ENCODE measurements at regions not wholly inside any gene's neighbourhood (a gene's known extent, or its start where the extent isn't known, plus 50 kb on each side); places are given as distances from the start of the nearest gene placed in this dataset.

DNA sequence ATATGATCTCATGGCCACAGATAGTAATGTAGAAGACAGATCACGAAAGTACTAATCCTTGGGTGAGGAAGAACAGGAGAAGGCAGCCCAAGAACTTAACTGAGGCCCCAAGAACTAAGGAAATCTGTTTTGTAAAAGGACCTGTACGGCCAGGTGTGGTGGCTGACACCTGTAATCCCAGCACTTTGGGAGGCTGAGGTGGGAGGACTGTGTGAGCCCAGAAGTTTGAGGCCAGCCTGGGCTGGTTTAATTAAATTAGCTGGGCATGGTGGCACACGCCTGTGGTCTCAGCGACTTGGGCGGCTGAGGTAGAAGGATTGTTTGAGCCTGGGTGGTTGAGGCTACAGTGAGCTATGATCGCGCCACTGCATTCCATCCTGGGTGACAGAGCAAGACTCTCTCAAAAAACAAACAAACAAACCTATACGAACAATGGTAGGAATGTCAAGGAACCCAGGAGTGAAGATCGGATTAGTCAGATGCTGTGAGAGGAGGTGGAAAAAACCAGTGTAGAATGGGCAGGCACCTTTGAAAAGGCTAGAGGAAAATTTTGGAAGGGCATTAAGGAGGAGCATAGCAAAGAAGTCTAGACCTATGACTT lies 283.8 kb upstream of the DMRT1 start:
- Mint-ChIP-seq H3K4me3 (no peak overlapping the region), H3K4me1 (ENCODE audit: low read depth) (peaks cover 13% of the 10 kb centered on the region), H3K27ac (no peak overlapping the region), H3K9me3 (no peaks in the 10 kb centered on the region), H3K27me3 (peaks cover 6% of the 10 kb centered on the region), H3K36me3 (ENCODE audit: low read depth) (no peaks in the 10 kb centered on the region)
- H3K36me3 ChIP-seq (ENCODE audit: insufficient read depth, low read length) = peaks cover 3% of the 10 kb centered on the region
- CTCF ChIA-PET = no interaction called here
- DNase-seq (no peak), ATAC-seq (ENCODE audit: poor library complexity) (no peak)
- intact Hi-C loops (cut with DNase I, micrococcal nuclease) = no loop called here
- no peaks in the 10 kb centered on the region for H3K9me3 ChIP-seq (ENCODE audit: control insufficient read depth in 1 of 2, insufficient read depth in 1 of 2, low read length in 2 of 2)
- POLR2A ChIA-PET = no interaction called here
- H3K4me3 ChIP-seq (ENCODE audit: low read length) = no peak overlapping the region
- H3K27ac ChIP-seq (ENCODE audit: low read depth in 1 of 2, low read length in 2 of 2) = no peak overlapping the region
- H3K27me3 ChIP-seq (ENCODE audit: control insufficient read depth in 1 of 2, insufficient read depth in 2 of 2, low read length in 2 of 2) = peaks cover 0 to 3% of the 10 kb centered on the region in 2 experiments
- no peaks in the 10 kb centered on the region for H3K4me1 ChIP-seq (ENCODE audit: insufficient read depth, low read length)
- TF ChIP-seq, protein P1, sequence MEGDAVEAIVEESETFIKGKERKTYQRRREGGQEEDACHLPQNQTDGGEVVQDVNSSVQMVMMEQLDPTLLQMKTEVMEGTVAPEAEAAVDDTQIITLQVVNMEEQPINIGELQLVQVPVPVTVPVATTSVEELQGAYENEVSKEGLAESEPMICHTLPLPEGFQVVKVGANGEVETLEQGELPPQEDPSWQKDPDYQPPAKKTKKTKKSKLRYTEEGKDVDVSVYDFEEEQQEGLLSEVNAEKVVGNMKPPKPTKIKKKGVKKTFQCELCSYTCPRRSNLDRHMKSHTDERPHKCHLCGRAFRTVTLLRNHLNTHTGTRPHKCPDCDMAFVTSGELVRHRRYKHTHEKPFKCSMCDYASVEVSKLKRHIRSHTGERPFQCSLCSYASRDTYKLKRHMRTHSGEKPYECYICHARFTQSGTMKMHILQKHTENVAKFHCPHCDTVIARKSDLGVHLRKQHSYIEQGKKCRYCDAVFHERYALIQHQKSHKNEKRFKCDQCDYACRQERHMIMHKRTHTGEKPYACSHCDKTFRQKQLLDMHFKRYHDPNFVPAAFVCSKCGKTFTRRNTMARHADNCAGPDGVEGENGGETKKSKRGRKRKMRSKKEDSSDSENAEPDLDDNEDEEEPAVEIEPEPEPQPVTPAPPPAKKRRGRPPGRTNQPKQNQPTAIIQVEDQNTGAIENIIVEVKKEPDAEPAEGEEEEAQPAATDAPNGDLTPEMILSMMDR (IDR thresholded peaks at IDR 0.05) = no peak

DNA sequence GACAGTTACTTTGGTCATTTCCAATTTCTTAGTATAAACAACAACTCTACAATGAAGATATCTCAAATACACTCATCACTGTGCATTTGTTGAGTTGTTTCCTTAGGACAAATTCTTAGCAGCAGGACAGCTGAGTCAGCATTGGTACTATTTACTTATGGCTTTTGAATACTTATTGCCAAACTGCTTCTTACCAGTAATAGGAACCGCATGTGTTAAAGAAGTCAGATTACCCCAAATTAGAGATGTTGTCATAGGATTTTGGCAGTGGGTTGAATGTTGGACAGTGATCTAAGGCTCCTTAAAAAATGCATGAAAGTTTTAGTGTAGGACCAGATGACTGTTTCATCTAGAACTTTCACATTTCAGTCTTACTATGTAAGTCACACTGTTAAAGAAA lies 280.1 kb upstream of the DMRT1 start:
- no peak for DNase-seq
- Mint-ChIP-seq H3K9me3 (no peaks in the 10 kb centered on the region), H3K36me3 (ENCODE audit: low read depth) (no peaks in the 10 kb centered on the region), H3K27me3 (peaks cover 18% of the 10 kb centered on the region), H3K4me3 (no peak overlapping the region), H3K27ac (no peak overlapping the region), H3K4me1 (ENCODE audit: low read depth) (peaks cover 13% of the 10 kb centered on the region)
- no peaks in the 10 kb centered on the region for H3K36me3 ChIP-seq (ENCODE audit: insufficient read depth, low read length)
- ATAC-seq (ENCODE audit: poor library complexity) = no peak
- H3K4me1 ChIP-seq (ENCODE audit: insufficient read depth, low read length) = no peaks in the 10 kb centered on the region
- TF ChIP-seq, protein P1 (IDR thresholded peaks at IDR 0.05) = no peak
- no peak overlapping the region for H3K4me3 ChIP-seq (ENCODE audit: low read length)
- H3K9me3 ChIP-seq (ENCODE audit: control insufficient read depth in 1 of 2, insufficient read depth in 1 of 2, low read length in 2 of 2) = no peaks in the 10 kb centered on the region
- H3K27ac ChIP-seq (ENCODE audit: low read depth in 1 of 2, low read length in 2 of 2) = no peak overlapping the region
- H3K27me3 ChIP-seq (ENCODE audit: control insufficient read depth in 1 of 2, insufficient read depth in 2 of 2, low read length in 2 of 2) = peaks cover 0 to 2% of the 10 kb centered on the region in 2 experiments
- ChIA-PET POLR2A (no interaction called here), CTCF (no interaction called here)
- intact Hi-C loops (cut with DNase I, micrococcal nuclease) = no loop called here

DNA sequence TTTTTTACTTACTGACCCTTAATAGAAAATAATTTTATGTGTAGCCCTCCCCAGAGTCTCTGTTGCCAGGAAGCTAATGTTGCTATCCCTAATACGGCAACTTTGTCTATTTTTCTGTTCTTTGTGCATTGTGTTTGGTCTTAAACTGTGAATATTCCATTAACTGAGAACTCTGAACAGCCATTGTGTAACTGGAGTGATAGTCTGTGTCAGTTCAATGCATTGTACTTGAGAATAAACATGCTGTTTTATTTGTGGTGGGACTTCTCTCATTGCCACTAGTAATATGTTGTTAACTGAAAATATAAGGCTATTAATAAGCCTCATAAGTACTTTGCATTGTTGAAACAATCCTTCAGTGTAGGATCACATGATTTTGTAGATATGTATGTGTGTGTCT lies 278.3 kb upstream of the DMRT1 start:
- H3K27me3 Mint-ChIP-seq = peaks cover 26% of the 10 kb centered on the region
- no peaks in the 10 kb centered on the region for H3K4me1 ChIP-seq (ENCODE audit: insufficient read depth, low read length)
- H3K4me3 ChIP-seq (ENCODE audit: low read length) = no peak overlapping the region
- no peaks in the 10 kb centered on the region for H3K9me3 ChIP-seq (ENCODE audit: control insufficient read depth in 1 of 2, insufficient read depth in 1 of 2, low read length in 2 of 2)
- H3K9me3 Mint-ChIP-seq = no peaks in the 10 kb centered on the region
- no peak overlapping the region for H3K27ac ChIP-seq (ENCODE audit: low read depth in 1 of 2, low read length in 2 of 2)
- ChIA-PET CTCF (no interaction called here), POLR2A (no interaction called here)
- no peaks in the 10 kb centered on the region for H3K36me3 Mint-ChIP-seq (ENCODE audit: low read depth)
- TF ChIP-seq, protein P1 (IDR thresholded peaks at IDR 0.05) = no peak
- no peak for ATAC-seq (ENCODE audit: poor library complexity)
- H3K36me3 ChIP-seq (ENCODE audit: insufficient read depth, low read length) = no peaks in the 10 kb centered on the region
- peaks cover 13% of the 10 kb centered on the region for H3K4me1 Mint-ChIP-seq (ENCODE audit: low read depth)
- H3K27me3 ChIP-seq (ENCODE audit: control insufficient read depth in 1 of 2, insufficient read depth in 2 of 2, low read length in 2 of 2) = peaks cover 0 to 2% of the 10 kb centered on the region in 2 experiments
- no peak overlapping the region for H3K27ac Mint-ChIP-seq
- H3K4me3 Mint-ChIP-seq = no peak overlapping the region
- intact Hi-C loops (cut with DNase I, micrococcal nuclease) = no loop called here
- no peak for DNase-seq
